IPS-NIHi7 (cell line): ENCODE measurements at regions not wholly inside any gene's neighbourhood (a gene's known extent, or its start where the extent isn't known, plus 50 kb on each side); places are given as distances from the start of the nearest gene placed in this dataset.
A peak's percentile ranks its signal among the peaks of the same experiment; 100 is the strongest.
"Not testable (repeated sequence)": the region's sequence is repeated elsewhere in the genome, so short reads cannot be mapped to it uniquely, and the experiment has no call there.

ENCODE experiments used
- DNase-seq: peaks from one replicate; pipeline ENCODE4 v3.0.0; 2012; ENCODE audit warnings: mixed read lengths; ENCODE audit errors: extremely low spot score

DNA sequence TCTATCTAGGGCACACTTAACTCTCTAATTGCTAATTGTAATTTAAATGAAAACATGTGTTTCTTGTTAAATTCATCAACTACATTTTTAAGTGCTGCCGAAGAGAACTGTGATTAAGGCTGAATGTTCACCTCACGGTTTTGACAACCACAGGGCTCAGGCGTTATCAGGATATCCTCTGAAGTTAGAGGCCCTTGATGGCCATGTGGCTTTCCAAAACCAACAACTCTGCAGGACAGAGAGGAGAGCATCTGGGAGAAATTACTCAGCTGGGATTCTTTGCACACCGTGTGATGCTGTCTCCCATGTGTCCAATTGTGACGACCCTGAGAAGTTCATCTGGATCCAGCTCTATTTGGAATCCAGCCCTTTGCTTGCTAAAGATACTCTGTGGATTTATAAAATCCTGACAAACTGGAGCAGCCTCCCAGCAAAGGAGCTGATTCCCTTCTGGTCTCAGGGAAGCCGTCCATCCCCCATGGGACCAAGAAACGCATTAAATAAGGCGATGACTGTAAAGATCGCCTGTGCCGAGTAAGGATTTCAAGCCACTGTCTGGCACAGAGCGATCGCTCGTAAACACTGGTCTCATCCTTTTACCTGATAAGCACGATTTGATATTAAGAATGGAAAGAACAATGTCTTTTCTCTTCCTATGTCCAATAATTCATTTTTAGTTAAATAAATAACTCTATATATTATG is 401.1 kb downstream of the CD83 start:
- DNase-seq = no peak

DNA sequence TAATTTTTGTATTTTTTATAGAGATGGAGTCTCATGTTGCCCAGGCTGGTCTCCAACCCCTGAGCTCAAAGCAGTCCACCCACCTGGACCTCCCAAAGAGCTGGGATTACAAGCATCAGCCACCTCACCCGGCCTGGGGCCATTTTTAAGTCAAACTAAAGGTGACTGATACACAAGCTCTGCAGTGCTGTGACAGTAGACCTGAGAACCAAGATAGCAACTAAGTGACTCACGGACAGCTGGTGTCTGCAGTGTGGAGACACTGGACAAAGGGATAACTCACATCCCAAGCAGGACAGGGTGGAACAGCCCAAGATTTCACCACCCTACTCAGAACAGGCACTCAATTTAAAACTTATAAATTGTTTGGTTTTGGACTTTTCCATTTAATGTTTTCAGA is 402.5 kb downstream of the CD83 start:
- DNase-seq = no peak

DNA sequence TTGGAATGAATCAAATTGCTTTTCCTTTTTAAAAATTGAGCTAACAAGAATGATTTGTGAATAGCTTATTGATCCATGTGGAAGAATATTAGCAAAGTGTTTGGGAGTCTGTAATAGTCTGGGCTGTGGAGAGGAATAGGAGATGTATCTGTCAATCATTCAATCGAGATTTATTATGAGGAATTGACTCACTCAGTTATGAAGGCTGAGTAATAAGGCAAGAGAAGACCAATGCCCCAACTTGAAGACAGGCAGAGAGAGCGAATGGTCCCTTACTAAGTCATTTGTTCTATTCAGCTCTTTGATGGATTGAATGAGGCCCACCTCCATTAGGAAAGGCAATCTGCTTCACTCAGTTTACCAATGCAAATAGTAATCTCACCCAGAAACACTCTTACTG is 403.0 kb downstream of the CD83 start:
- no peak for DNase-seq

DNA sequence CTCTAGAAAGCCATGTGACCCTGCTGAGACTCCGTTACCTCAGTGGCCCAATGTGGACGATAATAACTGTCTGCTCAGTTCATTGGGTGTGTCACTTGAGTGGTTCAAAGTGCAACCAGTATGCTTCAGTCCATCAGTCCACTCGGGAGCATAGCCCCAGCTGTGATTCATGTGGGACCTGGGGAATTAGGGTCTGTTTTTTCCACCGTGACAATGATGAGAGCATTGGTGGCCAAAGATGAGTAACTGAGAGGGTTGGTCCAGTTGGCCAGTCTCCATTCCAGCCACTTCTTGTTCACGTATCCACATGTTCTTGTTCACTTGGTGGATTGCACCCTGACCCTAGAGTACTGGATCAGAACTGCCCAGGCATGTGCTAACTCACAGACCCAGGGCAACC is 403.6 kb downstream of the CD83 start:
- no peak for DNase-seq

DNA sequence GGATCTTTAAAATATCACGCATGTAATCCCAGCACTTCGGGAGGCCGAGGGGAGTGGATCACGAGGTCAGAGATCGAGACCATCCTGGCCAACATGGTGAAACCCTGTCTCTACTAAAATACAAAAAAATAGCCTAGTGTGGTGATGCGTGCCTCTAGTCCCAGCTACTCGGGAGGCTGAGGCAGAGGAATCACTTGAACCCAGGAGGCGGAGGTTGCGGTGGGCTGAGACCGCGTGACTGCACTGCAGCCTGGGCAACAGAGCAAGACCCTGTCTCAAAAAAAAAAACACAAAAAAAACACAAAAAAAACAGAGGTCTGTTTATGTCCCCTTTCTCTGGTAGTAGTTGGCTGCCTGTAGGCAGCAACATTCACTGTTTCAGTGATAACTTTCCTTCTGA is 404.3 kb downstream of the CD83 start:
- DNase-seq = not testable (repeated sequence)

DNA sequence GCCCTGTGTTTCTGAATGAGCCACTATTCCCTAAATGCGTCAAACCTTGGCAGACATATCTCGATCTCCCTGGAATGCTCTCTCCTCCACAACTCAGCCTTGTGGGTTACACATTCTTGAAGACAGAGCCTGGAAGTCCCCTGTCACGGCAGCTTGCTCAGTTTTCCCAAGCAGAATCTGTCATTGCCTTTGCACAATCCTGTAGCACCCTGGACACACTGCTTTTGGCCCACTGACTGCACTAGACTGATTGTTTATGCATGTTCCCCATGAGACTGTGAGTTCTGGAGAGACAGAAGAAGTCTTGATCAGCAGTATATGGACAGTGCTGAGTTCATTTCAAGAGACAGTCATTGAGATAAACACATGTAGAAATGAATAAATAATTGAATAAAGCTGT is 406.7 kb downstream of the CD83 start:
- no peak for DNase-seq

DNA sequence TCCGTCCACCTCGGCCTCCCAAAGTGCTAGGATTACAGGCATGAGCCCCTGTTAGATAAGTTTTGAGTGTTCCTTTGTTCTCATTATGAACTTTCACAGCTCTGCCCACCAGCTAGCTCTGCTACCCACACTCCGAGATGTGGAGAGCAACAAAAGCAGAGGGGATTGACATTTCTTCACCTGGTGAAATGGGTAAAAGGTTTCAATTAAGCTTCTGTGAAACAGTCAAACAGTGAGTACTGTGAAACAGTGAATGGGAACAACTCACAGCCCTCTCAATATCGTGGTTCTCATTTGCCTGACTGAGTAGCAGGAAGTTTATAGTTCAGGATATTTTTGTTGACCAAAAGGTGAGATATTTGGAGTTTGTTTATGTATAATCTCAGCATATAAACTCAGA is 412.8 kb downstream of the CD83 start:
- DNase-seq = no peak

DNA sequence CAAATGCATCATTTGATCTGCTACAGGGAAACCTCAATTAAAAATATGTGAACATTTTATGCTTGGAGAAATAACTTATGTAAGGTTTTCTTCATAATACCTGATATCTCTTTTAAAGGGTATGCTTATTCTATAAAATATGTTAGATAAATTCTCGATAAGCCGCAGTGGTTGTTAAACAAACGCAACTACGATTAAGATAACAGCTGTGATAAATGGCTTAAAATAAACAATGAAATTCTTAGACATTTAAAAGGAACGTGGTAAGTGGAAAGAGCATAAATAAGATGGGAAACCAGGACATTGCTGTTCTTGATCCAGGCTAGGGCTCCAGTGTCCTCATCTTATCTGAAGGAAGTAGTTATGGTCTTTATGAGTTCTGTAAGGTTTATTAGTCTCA is 415.9 kb downstream of the CD83 start:
- no peak for DNase-seq

DNA sequence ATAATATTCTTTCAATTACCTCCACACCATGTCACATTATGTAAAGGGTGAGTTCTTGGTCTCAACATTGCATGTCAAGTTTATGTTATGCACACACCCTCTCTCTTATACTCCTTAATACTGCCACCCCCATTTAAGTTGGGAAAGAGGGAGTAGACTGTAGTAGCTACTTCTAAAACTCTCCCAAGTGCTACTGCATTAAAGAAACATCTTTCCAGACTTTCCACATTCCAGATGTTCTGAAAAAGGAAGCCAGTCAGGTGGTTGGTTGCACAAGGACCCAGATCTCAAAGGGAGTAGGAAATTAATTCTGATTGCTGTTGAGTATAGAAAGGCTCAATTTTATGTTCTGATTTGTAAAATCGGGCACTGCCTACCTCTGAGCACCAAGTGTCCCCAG is 419.5 kb downstream of the CD83 start:
- no peak for DNase-seq

DNA sequence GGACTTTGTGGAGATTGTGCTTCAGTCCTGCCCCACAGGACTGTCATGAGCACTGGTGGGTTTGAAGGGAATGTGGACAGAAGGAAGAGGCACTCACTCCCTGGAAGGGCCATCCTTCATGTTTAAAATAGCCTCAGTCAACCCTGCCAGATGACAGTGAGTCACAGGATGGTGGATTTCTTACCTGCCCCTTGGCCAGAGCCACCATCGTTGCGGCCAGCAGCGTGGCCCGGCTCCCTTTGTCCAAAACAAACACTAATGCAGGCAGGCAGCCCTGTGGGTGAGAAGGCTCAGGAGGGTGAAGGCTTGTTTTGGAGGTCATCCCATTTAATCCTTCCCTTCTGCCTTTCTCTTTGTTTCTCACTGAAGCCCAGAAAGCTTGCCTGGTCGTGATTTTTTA is 422.7 kb downstream of the CD83 start:
- no peak for DNase-seq

DNA sequence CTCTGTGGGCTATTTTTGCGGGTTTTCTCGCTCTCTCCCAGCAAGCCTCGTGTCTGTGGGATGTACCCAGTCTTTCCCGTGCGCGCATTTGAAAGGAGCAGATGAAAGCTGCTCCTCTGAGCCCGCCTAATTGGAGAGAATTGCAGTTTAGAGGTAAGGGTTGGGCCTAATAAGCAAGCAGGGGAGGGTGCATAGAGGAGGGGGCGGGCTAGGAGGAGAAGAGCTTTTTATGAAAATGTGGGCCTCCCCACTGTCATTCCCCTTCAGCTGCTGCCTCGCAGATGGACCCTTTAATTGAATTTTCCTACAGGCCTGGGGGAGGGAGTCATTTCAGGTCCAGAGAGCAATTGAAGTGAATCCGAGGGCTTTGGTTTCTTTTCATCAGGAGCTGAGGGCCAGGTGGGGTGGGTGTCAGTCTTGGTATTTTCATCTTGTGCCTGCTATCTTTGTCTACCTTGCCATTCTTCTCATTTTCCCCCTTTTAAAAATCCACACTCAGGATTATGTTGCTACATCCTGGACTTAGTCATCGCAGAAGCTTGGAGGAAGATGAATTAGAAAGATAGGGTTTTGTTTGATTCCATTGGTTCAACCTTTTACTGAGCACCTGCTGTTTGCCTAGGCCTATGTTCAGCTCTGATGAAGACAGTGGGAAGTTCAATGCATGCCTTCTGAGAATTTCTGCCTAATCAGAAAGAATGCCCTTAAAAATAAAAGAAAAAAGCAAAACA is 423.4 kb downstream of the CD83 start:
- DNase-seq = peak; percentile 43

DNA sequence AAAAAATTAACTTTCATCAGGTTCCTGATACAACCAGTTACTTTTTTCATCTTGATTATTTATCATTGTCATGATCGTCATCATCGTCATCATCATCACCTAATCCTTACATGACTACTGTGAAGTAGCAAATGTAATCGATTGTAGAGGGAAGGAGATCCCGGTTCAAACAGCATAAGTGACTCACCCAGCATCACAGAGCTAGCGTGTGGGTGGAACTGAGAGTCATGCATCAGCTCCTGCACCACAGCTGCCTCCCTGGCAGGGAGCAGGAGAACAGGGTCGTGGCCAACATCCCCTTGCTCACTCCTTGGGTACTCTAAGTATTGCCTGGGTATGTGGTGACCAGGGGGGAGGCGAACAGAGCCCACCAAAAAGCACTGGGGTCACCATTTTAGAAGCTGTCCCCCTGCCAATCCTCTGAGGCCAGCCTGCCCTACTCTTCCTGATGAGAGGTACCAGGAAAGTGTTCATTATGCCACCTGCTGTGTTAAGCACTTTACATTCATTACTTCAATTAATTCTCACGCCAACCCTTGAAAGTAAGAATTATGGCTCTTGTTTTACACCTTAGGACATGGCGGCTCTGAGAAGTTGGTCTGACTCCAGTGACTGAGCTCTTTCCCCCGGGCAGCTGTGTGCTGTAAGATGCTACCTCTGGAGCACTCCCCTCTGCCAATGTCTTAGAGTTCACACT is 425.2 kb downstream of the CD83 start:
- DNase-seq = peak; percentile 33

DNA sequence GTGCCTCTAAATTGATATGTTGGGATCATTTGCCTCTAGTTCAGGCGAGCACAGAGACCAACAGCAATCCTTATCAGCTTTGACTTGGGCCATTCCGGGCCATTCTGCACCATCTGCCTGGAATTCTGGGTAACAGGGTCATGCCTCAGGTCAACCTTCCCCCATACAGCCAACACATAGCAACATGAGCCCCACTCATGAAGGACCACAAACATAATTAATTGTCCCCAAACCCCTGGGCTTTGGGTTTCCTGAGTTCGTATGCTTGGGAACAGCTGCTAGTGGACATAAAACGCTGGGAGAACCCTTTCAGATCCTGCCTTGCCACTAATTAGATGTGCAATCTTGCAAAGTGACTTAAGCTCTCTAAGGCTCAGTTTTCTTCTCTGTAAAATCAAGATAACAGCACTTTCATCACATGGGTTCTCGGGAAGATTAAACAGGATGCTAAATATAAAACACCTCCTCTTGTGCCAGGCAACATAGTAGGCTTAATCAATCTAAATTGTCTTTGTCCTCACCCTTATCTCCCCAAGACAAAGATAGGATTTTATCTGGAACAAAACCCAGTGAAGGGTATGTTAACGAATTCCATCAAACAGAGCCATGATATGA is 426.5 kb downstream of the CD83 start:
- DNase-seq = no peak

DNA sequence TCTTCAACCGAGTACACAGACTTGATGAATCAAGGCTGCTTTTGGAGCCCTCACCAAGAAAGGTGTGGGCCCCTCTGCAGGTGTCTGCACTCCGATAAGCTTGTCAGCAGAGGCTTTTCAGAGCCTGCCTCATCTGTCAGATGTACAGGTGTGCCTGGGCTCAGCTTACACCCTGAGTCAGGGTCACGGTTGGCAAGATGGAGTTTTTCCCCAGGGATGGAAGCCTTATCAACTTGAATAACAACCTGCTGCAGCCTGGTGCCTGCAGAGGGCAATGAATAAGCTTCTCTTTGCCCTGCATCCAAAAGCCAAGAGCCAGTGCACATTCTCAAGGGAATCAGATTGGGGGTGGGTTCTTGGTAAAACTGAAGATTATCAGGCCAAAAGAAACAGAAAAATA is 427.1 kb downstream of the CD83 start:
- peak; percentile 21 for DNase-seq

DNA sequence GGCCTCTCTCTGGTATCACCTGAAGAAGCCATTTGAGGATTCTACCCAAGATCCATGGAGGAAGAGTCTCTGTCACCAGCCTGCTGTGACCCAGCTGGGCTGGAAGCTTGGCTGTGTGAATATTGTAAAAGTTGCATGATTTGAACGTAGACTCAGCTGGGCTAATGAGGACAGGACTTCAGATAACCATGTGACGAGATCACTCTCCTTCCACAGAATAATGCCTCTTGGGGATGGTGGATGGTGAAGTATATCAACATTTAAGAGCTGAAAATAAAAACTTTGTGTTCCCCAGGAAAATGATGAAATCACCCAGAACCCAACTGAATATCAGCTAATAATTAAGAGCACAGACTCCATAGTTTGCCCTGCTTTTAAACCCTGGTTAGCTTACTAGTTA is 427.9 kb downstream of the CD83 start:
- DNase-seq = no peak

DNA sequence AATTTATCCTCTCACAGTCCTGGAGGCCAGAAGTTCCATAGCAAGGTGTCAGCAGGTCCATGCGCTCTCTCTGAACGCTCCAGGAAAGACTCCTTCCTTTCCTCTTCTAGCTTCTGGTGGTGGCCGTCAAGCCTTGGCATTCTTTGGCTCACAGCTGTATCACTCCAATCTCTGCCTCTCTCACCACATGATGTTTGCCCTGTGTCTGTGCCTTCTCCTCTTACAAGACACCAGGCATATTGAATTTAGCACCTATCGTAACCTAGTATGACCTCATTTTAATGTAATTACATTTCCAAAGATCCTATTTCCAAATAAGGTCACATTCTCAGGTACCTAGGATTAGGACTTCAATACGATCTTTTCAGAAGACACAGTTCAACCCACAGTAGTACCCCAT is 428.5 kb downstream of the CD83 start:
- no peak for DNase-seq

DNA sequence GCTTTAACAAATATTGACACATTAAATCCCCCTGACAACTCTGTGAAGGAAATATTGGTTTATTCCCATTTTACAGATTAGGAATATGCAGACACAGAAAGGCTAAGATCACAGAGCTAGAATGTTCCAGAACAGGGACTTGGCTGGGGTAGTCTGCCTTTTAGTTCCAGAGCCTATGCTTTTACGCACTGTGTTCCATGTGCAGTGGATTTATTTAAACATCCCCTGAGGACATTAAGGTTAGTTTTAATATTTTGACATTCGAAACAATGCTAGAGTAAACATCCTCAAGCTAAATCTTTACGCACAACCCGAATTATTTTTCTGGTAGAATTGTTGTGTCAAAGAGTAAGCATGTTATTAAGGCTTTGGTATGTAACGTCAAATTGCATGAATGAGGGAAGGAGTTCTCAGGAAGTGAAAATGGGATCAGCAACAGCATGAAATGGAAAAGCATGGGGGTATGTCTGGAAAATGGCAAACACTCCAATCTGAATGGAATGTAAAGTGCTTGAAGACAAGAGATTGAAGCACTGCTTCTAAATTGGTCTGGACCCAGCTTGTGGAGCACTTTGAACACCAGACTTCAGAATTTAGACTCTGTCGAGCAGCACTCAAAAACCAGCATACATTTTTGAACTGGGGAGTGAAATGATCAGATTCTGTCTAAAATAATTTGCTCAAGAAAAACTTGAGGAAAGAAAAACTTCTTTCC is 429.9 kb downstream of the CD83 start:
- no peak for DNase-seq

DNA sequence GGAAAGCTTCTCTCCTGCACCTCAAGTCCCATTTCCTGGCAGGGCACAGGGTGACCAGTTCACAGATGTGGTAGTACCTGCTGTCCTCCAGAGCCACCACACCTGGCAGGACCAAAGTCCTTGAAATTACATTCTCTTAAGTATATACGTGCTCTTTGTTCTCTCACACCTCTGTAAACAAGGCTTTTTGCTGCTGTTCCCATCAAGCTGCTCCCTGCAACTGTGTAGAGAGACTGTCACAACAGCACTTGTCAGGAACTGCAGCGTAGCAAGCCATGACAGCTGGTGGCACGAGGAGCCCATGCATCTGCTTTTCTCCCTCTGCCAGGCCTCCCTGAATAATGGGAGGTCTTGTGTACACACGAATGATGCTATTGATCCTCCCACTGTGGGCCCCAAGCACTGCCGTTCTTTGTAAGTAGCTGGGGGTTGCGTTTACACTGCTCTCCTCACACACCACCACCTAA is 431.8 kb downstream of the CD83 start:
- DNase-seq = no peak

DNA sequence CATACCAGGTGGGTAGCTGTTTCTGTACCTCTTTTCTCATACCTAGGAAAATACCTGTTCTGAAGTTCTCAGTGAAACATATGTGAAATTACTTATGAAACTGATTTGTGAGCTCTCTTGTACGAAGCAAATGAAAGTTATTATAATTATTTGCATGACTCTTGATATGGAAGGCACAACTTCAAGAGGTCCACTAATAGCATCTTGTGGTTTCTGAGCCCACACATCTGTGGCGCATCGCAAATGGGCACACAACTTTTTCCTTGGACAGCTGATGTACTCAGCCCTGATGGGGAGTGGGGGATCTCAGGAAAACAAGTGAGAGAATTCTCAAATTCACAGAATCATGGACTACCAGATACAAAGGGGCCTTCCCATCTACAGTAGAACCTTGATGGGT is 432.3 kb downstream of the CD83 start:
- no peak for DNase-seq

DNA sequence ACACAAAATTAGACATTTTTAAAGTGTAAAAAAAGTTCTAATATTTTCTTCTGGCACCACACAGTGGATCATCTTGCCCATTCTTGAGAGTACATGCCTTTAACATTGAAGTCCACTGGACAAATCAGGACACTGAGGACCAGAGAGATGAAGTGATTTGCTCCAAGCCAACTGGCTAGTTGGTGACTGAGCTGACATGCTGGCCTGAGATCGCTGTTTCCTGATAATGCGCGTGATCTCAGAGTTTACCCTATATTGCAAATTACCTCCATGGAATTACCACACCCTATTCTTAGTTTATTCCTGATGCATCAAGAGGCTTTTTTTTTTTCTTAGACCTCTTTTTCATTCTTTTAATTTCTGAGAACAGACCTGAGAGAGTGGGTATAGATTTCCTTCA is 432.8 kb downstream of the CD83 start:
- DNase-seq = no peak

DNA sequence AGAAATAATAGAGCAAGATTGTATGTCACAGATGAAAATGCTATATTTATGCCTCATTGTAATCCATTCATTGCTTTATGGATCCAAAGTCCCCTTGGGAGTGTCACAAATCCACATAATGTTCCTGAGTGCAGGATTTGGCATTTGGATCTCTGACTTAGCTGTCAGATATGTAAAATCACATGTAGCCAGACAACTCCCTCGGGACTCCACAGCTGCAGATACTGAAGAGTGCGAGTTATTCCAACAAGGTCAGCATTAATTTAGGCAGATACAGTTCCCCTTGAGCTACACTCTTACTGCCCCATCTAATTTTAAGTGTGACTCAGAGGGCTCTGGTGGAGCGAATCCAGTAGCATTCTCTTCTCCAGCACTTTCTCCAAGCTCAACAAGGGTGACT is 433.2 kb downstream of the CD83 start:
- no peak for DNase-seq

DNA sequence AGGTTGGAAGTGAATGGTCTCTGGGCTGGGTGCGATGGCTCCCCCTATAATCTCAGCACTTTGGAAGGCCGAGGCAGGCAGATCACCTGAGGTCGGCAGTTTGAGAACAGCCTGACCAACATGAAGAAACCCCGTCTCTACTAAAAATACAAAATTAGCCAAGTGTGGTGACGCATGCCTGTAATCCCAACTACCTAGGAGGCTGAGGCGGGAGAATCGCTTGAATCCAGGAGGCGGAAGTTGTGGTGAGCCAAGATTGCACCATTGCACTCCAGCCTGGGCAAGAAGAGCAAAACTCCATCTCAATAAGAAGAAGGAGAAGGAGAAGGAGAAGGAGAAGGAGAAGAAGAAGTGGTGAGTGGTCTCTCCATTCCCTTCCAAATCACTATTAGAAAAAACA is 434.0 kb downstream of the CD83 start:
- not testable (repeated sequence) for DNase-seq
